HepG2 (cell line): ENCODE measurements at regions not wholly inside any gene's neighbourhood (a gene's known extent, or its start where the extent isn't known, plus 50 kb on each side); places are given as distances from the start of the nearest gene placed in this dataset.

Experiments
- CTCF ChIP-seq: sonication (generic); formaldehyde crosslinking; IDR thresholded peaks from 2 replicates; pipeline ENCODE4 v1.5.0; 2020; ENCODE audit warnings: mild to moderate bottlenecking, missing genetic modification reagents, moderate library complexity
- FOXM1 ChIP-seq: sonication (generic); formaldehyde crosslinking; IDR thresholded peaks from 2 replicates; pipeline ENCODE4 v1.5.0; 2020; ENCODE audit warnings: missing genetic modification reagents
- MAX ChIP-seq: IDR thresholded peaks from 2 replicates; pipeline ENCODE4 v1.6.1; 2012; ENCODE audit warnings: inconsistent platforms
- MXD1 ChIP-seq: sonication (generic); formaldehyde crosslinking; IDR thresholded peaks from 2 replicates; pipeline ENCODE4 v1.4.0; 2020; ENCODE audit warnings: mild to moderate bottlenecking, missing genetic modification reagents
- PBX2 ChIP-seq: IDR thresholded peaks from 2 replicates; pipeline ENCODE4 v1.6.1; 2016; ENCODE audit warnings: control low read depth
- RFXANK ChIP-seq: IDR thresholded peaks from 2 replicates; pipeline ENCODE4 v1.6.1; 2016
- ZNF296 ChIP-seq: sonication (generic); formaldehyde crosslinking; conservative IDR thresholded peaks from 2 replicates; pipeline ENCODE4 v1.5.0; 2020; ENCODE audit warnings: mild to moderate bottlenecking, missing genetic modification reagents
- ZNF562 ChIP-seq: sonication (generic); formaldehyde crosslinking; IDR thresholded peaks from 2 replicates; pipeline ENCODE4 v1.8.0; 2022; ENCODE audit warnings: missing genetic modification reagents, borderline replicate concordance

DNA sequence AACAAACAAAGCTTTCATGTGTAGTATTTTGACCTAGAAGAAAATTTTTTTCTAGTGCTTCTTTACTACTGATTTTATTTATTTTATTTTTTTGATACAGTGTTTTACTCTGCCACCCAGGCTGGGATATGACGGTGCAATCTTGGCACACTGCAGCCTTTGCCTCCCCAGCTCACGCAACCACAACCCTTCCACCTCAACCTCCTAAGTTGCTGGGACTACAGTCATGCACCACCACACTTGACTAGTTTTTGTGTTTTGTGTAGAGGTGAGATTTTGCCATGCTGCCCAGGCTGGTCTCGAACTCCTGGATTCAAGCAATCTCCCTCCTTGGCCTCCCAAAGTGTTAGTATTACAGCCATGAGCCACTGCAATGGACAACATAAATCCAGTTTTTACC, 1234.0 kb downstream of the CDY2B start:
- TF ChIP-seq CTCF (CRISPR knock-in tag) = no peak
- TF ChIP-seq RFXANK = no peak
- TF ChIP-seq MXD1 (CRISPR knock-in tag) = no peak
- no peak for TF ChIP-seq MAX
- TF ChIP-seq ZNF296 (CRISPR knock-in tag) = no peak
- TF ChIP-seq ZNF562 (CRISPR knock-in tag) = no peak
- no peak for TF ChIP-seq PBX2 (CRISPR knock-in tag)
- no peak for TF ChIP-seq FOXM1 (CRISPR knock-in tag)
